ENCODE measurements at regions not wholly inside any gene's neighbourhood (a gene's known extent, or its start where the extent isn't known, plus 50 kb on each side); places are given as distances from the start of the nearest gene placed in this dataset.

DNA sequence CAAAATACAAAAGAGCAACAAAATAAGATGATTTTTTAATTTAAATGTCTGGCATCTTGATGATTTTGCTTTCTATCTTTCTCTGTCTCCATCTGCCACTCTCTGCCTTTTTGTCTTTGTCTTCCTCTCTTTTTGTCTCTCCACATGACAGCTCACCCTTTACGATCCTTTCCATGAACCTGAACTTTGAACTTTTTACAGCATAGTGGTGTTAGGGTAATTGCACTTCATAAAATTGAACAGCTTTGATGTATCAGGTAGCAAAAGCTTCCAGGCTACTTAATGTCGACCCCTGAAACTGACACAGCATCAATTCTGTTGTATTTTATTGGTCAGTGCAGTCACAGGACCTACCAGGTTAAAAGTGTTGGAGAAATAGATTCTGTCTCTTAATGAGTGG lies 1517.0 kb downstream of the ADGRL3 start:
- Histone ChIP-seq H3K27ac (no peak overlapping the region), H3K27me3 (ENCODE audit: insufficient read depth, low read depth, severe bottlenecking) (no peaks in the 10 kb centered on the region), H3K9me3 (ENCODE audit: severe bottlenecking) (no peaks in the 10 kb centered on the region), H3K4me3 (ENCODE audit: low read depth, low read length) (no peak overlapping the region), H3K36me3 (no peaks in the 10 kb centered on the region)
- TF ChIP-seq, protein P1, sequence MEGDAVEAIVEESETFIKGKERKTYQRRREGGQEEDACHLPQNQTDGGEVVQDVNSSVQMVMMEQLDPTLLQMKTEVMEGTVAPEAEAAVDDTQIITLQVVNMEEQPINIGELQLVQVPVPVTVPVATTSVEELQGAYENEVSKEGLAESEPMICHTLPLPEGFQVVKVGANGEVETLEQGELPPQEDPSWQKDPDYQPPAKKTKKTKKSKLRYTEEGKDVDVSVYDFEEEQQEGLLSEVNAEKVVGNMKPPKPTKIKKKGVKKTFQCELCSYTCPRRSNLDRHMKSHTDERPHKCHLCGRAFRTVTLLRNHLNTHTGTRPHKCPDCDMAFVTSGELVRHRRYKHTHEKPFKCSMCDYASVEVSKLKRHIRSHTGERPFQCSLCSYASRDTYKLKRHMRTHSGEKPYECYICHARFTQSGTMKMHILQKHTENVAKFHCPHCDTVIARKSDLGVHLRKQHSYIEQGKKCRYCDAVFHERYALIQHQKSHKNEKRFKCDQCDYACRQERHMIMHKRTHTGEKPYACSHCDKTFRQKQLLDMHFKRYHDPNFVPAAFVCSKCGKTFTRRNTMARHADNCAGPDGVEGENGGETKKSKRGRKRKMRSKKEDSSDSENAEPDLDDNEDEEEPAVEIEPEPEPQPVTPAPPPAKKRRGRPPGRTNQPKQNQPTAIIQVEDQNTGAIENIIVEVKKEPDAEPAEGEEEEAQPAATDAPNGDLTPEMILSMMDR (IDR thresholded peaks at IDR 0.05; ENCODE audit: low read depth, low read length): no peak
- DNase-seq: no peak

GRCh38 chr4:62711575-62711974 lies 1511.4 kb downstream of the ADGRL3 start:
- no peaks in the 10 kb centered on the region for H3K27me3 ChIP-seq (ENCODE audit: insufficient read depth, low read depth, severe bottlenecking)
- H3K4me3 ChIP-seq (ENCODE audit: low read depth, low read length): no peak overlapping the region
- no peak overlapping the region for H3K27ac ChIP-seq
- TF ChIP-seq, protein P1 (IDR thresholded peaks at IDR 0.05; ENCODE audit: low read depth, low read length): no peak
- DNase-seq: no peak
- H3K36me3 ChIP-seq: no peaks in the 10 kb centered on the region
- no peaks in the 10 kb centered on the region for H3K9me3 ChIP-seq (ENCODE audit: severe bottlenecking)

- TF ChIP-seq, protein P1 (IDR thresholded peaks at IDR 0.05; ENCODE audit: low read depth, low read length): peak; percentile 18; the same call in 1 of the 2 replicates
- no peaks in the 10 kb centered on the region for H3K9me3 ChIP-seq (ENCODE audit: severe bottlenecking)
- no peak for DNase-seq
- no peak overlapping the region for H3K27ac ChIP-seq
- H3K36me3 ChIP-seq: no peaks in the 10 kb centered on the region
- no peaks in the 10 kb centered on the region for H3K27me3 ChIP-seq (ENCODE audit: insufficient read depth, low read depth, severe bottlenecking)
- H3K4me3 ChIP-seq (ENCODE audit: low read depth, low read length): no peak overlapping the region
Observed at GRCh38 chr4:62709618-62710252, 1509.6 kb downstream of the ADGRL3 start.

GRCh38 chr4:62706423-62706822 lies 1506.3 kb downstream of the ADGRL3 start:
- H3K27ac ChIP-seq: no peak overlapping the region
- no peaks in the 10 kb centered on the region for H3K36me3 ChIP-seq
- H3K4me3 ChIP-seq (ENCODE audit: low read depth, low read length): no peak overlapping the region
- H3K9me3 ChIP-seq (ENCODE audit: severe bottlenecking): no peaks in the 10 kb centered on the region
- no peak for DNase-seq
- TF ChIP-seq, protein P1 (IDR thresholded peaks at IDR 0.05; ENCODE audit: low read depth, low read length): no peak
- H3K27me3 ChIP-seq (ENCODE audit: insufficient read depth, low read depth, severe bottlenecking): no peaks in the 10 kb centered on the region

DNA sequence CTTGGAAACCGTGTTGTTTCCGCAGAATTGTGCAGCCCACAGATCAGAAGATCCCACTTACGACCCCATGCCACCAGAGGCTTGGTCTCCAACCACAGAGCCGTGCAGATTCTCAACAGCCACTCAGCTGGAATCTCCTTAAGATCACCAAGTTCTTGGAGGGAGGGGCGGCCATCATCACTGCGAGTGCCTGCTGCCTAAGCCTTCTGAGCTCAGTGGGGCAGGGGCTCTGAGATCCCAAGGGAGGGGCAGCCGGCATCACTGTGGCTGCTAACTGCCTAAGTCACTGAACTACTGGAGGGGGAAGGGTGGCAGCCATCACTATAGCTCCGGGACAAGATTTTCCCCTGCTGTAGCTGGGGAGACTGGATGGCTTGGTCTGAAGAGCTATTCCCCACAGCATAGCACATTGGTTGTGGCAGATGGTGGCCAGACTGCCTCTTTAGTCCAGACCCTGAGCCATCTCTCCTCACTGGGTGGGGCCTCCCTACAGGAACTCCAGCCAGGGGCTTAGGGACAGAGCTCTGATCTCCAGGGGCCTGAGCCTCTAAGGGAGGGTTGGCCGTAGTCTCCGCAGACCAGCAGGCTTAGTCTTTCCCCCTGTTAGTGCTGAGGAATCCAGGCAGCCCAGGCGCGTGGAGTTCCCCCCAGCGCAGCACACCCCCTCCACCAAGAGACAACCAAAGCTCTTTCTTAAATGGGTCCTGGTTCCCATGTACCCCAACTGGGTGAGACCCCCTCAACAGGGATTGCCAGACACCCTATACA lies 1483.9 kb downstream of the ADGRL3 start:
- peak; percentile 9 for DNase-seq
- H3K27me3 ChIP-seq (ENCODE audit: insufficient read depth, low read depth, severe bottlenecking): no peaks in the 10 kb centered on the region
- H3K27ac ChIP-seq: no peak overlapping the region
- H3K4me3 ChIP-seq (ENCODE audit: low read depth, low read length): no peak overlapping the region
- H3K36me3 ChIP-seq: no peaks in the 10 kb centered on the region
- H3K9me3 ChIP-seq (ENCODE audit: severe bottlenecking): no peaks in the 10 kb centered on the region
- TF ChIP-seq, protein P1 (IDR thresholded peaks at IDR 0.05; ENCODE audit: low read depth, low read length): no peak
